Loucy (cell line): ENCODE measurements at regions not wholly inside any gene's neighbourhood (a gene's known extent, or its start where the extent isn't known, plus 50 kb on each side); places are given as distances from the start of the nearest gene placed in this dataset.

Source experiments
- H2AFZ ChIP-seq: fragments of 200-600 bp; sonication (generic); 2 replicates; pipeline ENCODE4 v1.6.0; 2016; ENCODE audit warnings: antibody characterized with exemption, mild to moderate bottlenecking, low read length, moderate library complexity
- H3F3A ChIP-seq: fragments of 200-600 bp; 2 replicates; pipeline ENCODE4 v1.6.0; 2016; ENCODE audit warnings: antibody characterized with exemption, low read depth, mild to moderate bottlenecking
- H3K27me3 ChIP-seq: fragments of 200-600 bp; sonication (generic); 2 replicates; pipeline ENCODE4 v1.6.1; 2014; ENCODE audit warnings: low read length, mild to moderate bottlenecking; ENCODE audit not compliant: insufficient read depth, poor library complexity, severe bottlenecking
- H3K36me3 ChIP-seq: fragments of 200-600 bp; sonication (generic); 2 replicates; pipeline ENCODE4 v1.6.1; 2016; ENCODE audit warnings: low read length; ENCODE audit not compliant: insufficient read depth
- H3K4me1 ChIP-seq: fragments of 200-600 bp; sonication (generic); 2 replicates; pipeline ENCODE4 v1.5.1; 2014; ENCODE audit warnings: low read length, mild to moderate bottlenecking; ENCODE audit not compliant: insufficient read depth, poor library complexity, severe bottlenecking
- H3K4me2 ChIP-seq: fragments of 200-600 bp; sonication (generic); 2 replicates; pipeline ENCODE4 v1.6.0; 2014; ENCODE audit warnings: antibody characterized with exemption, low read length, low read depth, mild to moderate bottlenecking; ENCODE audit not compliant: poor library complexity, severe bottlenecking
- H3K4me3 ChIP-seq: fragments of 200-600 bp; sonication (generic); 2 replicates; pipeline ENCODE4 v1.5.1; 2014; ENCODE audit warnings: low read length, mild to moderate bottlenecking, mixed read lengths; ENCODE audit not compliant: poor library complexity, severe bottlenecking
- H3K79me2 ChIP-seq: fragments of 200-600 bp; sonication (generic); 2 replicates; pipeline ENCODE4 v1.6.1; 2014; ENCODE audit warnings: low read length; ENCODE audit not compliant: insufficient read depth
- H3K9ac ChIP-seq: fragments of 200-600 bp; sonication (generic); 2 replicates; pipeline ENCODE4 v1.6.0; 2014; ENCODE audit warnings: mild to moderate bottlenecking, low read depth, low read length, moderate library complexity; ENCODE audit not compliant: poor library complexity, severe bottlenecking
- H3K9me2 ChIP-seq: fragments of 200-600 bp; sonication (generic); replicated peaks from 2 replicates; pipeline ENCODE4 v1.6.1; 2016; ENCODE audit warnings: low read depth, low read length, mixed read lengths
- H3K9me3 ChIP-seq: fragments of 200-600 bp; sonication (generic); 2 replicates; pipeline ENCODE4 v1.6.1; 2014; ENCODE audit warnings: mild to moderate bottlenecking, antibody characterized with exemption, low read length, low read depth; ENCODE audit not compliant: insufficient read depth
- H4K20me1 ChIP-seq: fragments of 200-600 bp; sonication (generic); 2 replicates; pipeline ENCODE4 v1.6.0; 2014; ENCODE audit warnings: antibody characterized with exemption, low read length, mild to moderate bottlenecking; ENCODE audit not compliant: insufficient read depth, poor library complexity, severe bottlenecking
- CTCF ChIP-seq: fragments of 200-600 bp; sonication (generic); conservative IDR thresholded peaks from 2 replicates; pipeline ENCODE4 v1.5.1; 2014; ENCODE audit warnings: mild to moderate bottlenecking, antibody characterized with exemption, low read length
- EZH2phosphoT487 ChIP-seq: fragments of 200-600 bp; IDR thresholded peaks from 2 replicates; pipeline ENCODE4 v1.6.1; 2018; ENCODE audit warnings: antibody characterized with exemption, mild to moderate bottlenecking, moderate library complexity, borderline replicate concordance

GRCh38 chr6:78101387-78101786 is 448.5 kb downstream of the MEI4 start:
- no peaks in the 10 kb centered on the region for H3K27me3 ChIP-seq
- no peaks in the 10 kb centered on the region for H3K79me2 ChIP-seq
- no peaks in the 10 kb centered on the region for H4K20me1 ChIP-seq
- no peak overlapping the region for H2AFZ ChIP-seq
- no peak overlapping the region for H3K9ac ChIP-seq
- H3K9me3 ChIP-seq = no peaks in the 10 kb centered on the region
- TF ChIP-seq CTCF = no peak
- H3K36me3 ChIP-seq = no peaks in the 10 kb centered on the region
- H3K4me2 ChIP-seq = no peak overlapping the region
- H3K9me2 ChIP-seq = no peaks in the 10 kb centered on the region
- H3K4me1 ChIP-seq = no peaks in the 10 kb centered on the region
- no peak overlapping the region for H3K4me3 ChIP-seq
- no peaks in the 10 kb centered on the region for H3F3A ChIP-seq

- H3K4me1 ChIP-seq = no peaks in the 10 kb centered on the region
- no peak overlapping the region for H3K4me2 ChIP-seq
- no peaks in the 10 kb centered on the region for H3F3A ChIP-seq
- H3K79me2 ChIP-seq = no peaks in the 10 kb centered on the region
- H3K9me2 ChIP-seq = no peaks in the 10 kb centered on the region
- H3K36me3 ChIP-seq = no peaks in the 10 kb centered on the region
- TF ChIP-seq EZH2phosphoT487 = no peak
- TF ChIP-seq CTCF = no peak
- H3K4me3 ChIP-seq = no peak overlapping the region
- no peak overlapping the region for H2AFZ ChIP-seq
- no peaks in the 10 kb centered on the region for H3K9me3 ChIP-seq
- H4K20me1 ChIP-seq = no peaks in the 10 kb centered on the region
- H3K9ac ChIP-seq = no peak overlapping the region
- H3K27me3 ChIP-seq = no peaks in the 10 kb centered on the region
Observed at GRCh38 chr6:78110641-78111040, 457.8 kb downstream of the MEI4 start.

GRCh38 chr6:78117966-78118365 is 465.1 kb downstream of the MEI4 start:
- no peak overlapping the region for H2AFZ ChIP-seq
- H3F3A ChIP-seq = no peaks in the 10 kb centered on the region
- no peaks in the 10 kb centered on the region for H3K9me3 ChIP-seq

More at GRCh38 chr6:78117966-78118365, 465.1 kb downstream of the MEI4 start:
- Histone ChIP-seq H3K36me3 (no peaks in the 10 kb centered on the region), H3K4me2 (no peak overlapping the region), H3K79me2 (no peaks in the 10 kb centered on the region), H3K4me1 (no peaks in the 10 kb centered on the region), H3K4me3 (no peak overlapping the region), H4K20me1 (no peaks in the 10 kb centered on the region), H3K9me2 (no peaks in the 10 kb centered on the region), H3K9ac (no peak overlapping the region), H3K27me3 (no peaks in the 10 kb centered on the region)
- TF ChIP-seq EZH2phosphoT487 (no peak), CTCF (no peak)
